ENCODE measurements at regions not wholly inside any gene's neighbourhood (a gene's known extent, or its start where the extent isn't known, plus 50 kb on each side); places are given as distances from the start of the nearest gene placed in this dataset.
"Not testable (repeated sequence)": the region's sequence is repeated elsewhere in the genome, so short reads cannot be mapped to it uniquely, and the experiment has no call there.

- DNase-seq = no peak
- 57% methylated on average over 1 of the region's 3 CpGs for WGBS (ENCODE audit: insufficient coverage, low lambda C conversion rate)
Observed at GRCh38 chr14:89093083-89093730, 268.8 kb downstream of the TTC8 start.

GRCh38 chr14:89095036-89095435 lies 270.6 kb downstream of the TTC8 start:
- Histone ChIP-seq H3K27me3 (ENCODE audit: control insufficient read depth, insufficient read depth, low read length) (no peaks in the 10 kb centered on the region), H3K4me1 (ENCODE audit: control insufficient read depth, insufficient read depth, low read length) (no peaks in the 10 kb centered on the region), H3K36me3 (ENCODE audit: control insufficient read depth, insufficient read depth, low read length) (no peaks in the 10 kb centered on the region), H3K27ac (ENCODE audit: low read length) (no peak overlapping the region), H3K4me3 (ENCODE audit: low read length) (no peak overlapping the region), H3K9me3 (ENCODE audit: control insufficient read depth, low read depth, low read length) (no peaks in the 10 kb centered on the region)
- DNase-seq = no peak
- no CpG with 5 or more reads among the region's 1 CpG for WGBS (ENCODE audit: insufficient coverage, low lambda C conversion rate)

More at GRCh38 chr14:89093083-89093730, 268.8 kb downstream of the TTC8 start:
- Histone ChIP-seq H3K36me3 (ENCODE audit: control insufficient read depth, insufficient read depth, low read length) (no peaks in the 10 kb centered on the region), H3K27ac (ENCODE audit: low read length) (no peak overlapping the region), H3K9me3 (ENCODE audit: control insufficient read depth, low read depth, low read length) (no peaks in the 10 kb centered on the region), H3K27me3 (ENCODE audit: control insufficient read depth, insufficient read depth, low read length) (no peaks in the 10 kb centered on the region), H3K4me3 (ENCODE audit: low read length) (no peak overlapping the region), H3K4me1 (ENCODE audit: control insufficient read depth, insufficient read depth, low read length) (no peaks in the 10 kb centered on the region)

GRCh38 chr14:89096946-89097345 lies 272.5 kb downstream of the TTC8 start:
- Histone ChIP-seq H3K4me1 (ENCODE audit: control insufficient read depth, insufficient read depth, low read length) (no peaks in the 10 kb centered on the region), H3K27ac (ENCODE audit: low read length) (no peak overlapping the region), H3K36me3 (ENCODE audit: control insufficient read depth, insufficient read depth, low read length) (no peaks in the 10 kb centered on the region), H3K27me3 (ENCODE audit: control insufficient read depth, insufficient read depth, low read length) (no peaks in the 10 kb centered on the region), H3K4me3 (ENCODE audit: low read length) (no peak overlapping the region), H3K9me3 (ENCODE audit: control insufficient read depth, low read depth, low read length) (no peaks in the 10 kb centered on the region)
- no peak for DNase-seq
- no CpG with 5 or more reads among the region's 9 CpGs for WGBS (ENCODE audit: insufficient coverage, low lambda C conversion rate)

GRCh38 chr14:89098254-89098653 lies 273.8 kb downstream of the TTC8 start:
- no CpG with 5 or more reads among the region's 2 CpGs for WGBS (ENCODE audit: insufficient coverage, low lambda C conversion rate)
- no peak for DNase-seq
- Histone ChIP-seq H3K4me3 (ENCODE audit: low read length) (no peak overlapping the region), H3K36me3 (ENCODE audit: control insufficient read depth, insufficient read depth, low read length) (no peaks in the 10 kb centered on the region), H3K27ac (ENCODE audit: low read length) (no peak overlapping the region), H3K4me1 (ENCODE audit: control insufficient read depth, insufficient read depth, low read length) (no peaks in the 10 kb centered on the region), H3K27me3 (ENCODE audit: control insufficient read depth, insufficient read depth, low read length) (no peaks in the 10 kb centered on the region), H3K9me3 (ENCODE audit: control insufficient read depth, low read depth, low read length) (no peaks in the 10 kb centered on the region)

- H3K36me3 ChIP-seq (ENCODE audit: control insufficient read depth, insufficient read depth, low read length); H3K27ac ChIP-seq (ENCODE audit: low read length); H3K4me1 ChIP-seq (ENCODE audit: control insufficient read depth, insufficient read depth, low read length); H3K27me3 ChIP-seq (ENCODE audit: control insufficient read depth, insufficient read depth, low read length); H3K9me3 ChIP-seq (ENCODE audit: control insufficient read depth, low read depth, low read length); DNase-seq; H3K4me3 ChIP-seq (ENCODE audit: low read length): not testable (repeated sequence)
- no CpG with 5 or more reads among the region's 10 CpGs for WGBS (ENCODE audit: insufficient coverage, low lambda C conversion rate)
Observed at GRCh38 chr14:89104171-89104817, 279.8 kb downstream of the TTC8 start.

GRCh38 chr14:89104861-89105260 lies 280.4 kb downstream of the TTC8 start:
- not testable (repeated sequence) for H3K4me1 ChIP-seq (ENCODE audit: control insufficient read depth, insufficient read depth, low read length); DNase-seq; H3K27ac ChIP-seq (ENCODE audit: low read length); H3K9me3 ChIP-seq (ENCODE audit: control insufficient read depth, low read depth, low read length); H3K4me3 ChIP-seq (ENCODE audit: low read length); H3K36me3 ChIP-seq (ENCODE audit: control insufficient read depth, insufficient read depth, low read length); H3K27me3 ChIP-seq (ENCODE audit: control insufficient read depth, insufficient read depth, low read length)
- no CpG with 5 or more reads among the region's 4 CpGs for WGBS (ENCODE audit: insufficient coverage, low lambda C conversion rate)
